Sigmoid colon (tissue), 6 donors: ENCODE measurements at regions not wholly inside any gene's neighbourhood (a gene's known extent, or its start where the extent isn't known, plus 50 kb on each side); places are given as distances from the start of the nearest gene placed in this dataset.

Experiments used
- DNase-seq: peaks from one replicate; pipeline ENCODE4 v3.0.0-alpha.2; 2019
- H3K27ac ChIP-seq, 4 donors: fragments of 200-600 bp; sonication (generic); one replicate each; pipeline ENCODE4 v1.5.1; 2016 to 2019; ENCODE audit warnings: mild to moderate bottlenecking in 1 of 4
- H3K27me3 ChIP-seq, 3 donors: fragments of 200-600 bp; sonication (generic); one replicate each; pipeline ENCODE4 v1.5.1; 2019; ENCODE audit warnings: mild to moderate bottlenecking in 1 of 3
- H3K36me3 ChIP-seq, 4 donors: fragments of 200-600 bp; sonication (generic); one replicate each; pipeline ENCODE4 v1.5.1; 2016 to 2019
- H3K4me1 ChIP-seq, 4 donors: fragments of 200-600 bp; sonication (generic); one replicate each; pipeline ENCODE4 v1.5.1; 2017 to 2019
- H3K4me3 ChIP-seq, 4 donors: fragments of 200-600 bp; sonication (generic); one replicate each; pipeline ENCODE4 v1.5.1; 2017 to 2019; ENCODE audit warnings: mild to moderate bottlenecking in 2 of 4, moderate library complexity in 1 of 4
- H3K9me3 ChIP-seq, 4 donors: fragments of 200-600 bp in 3 of 4; sonication (generic) in 3 of 4; one replicate each; pipeline versions ENCODE4 v1.5.1 to v1.6.1; 2013 to 2019
- CTCF ChIP-seq, 4 experiments: fragments of 450-650 bp in 3 of 4; fragments of 200-600 bp in 1 of 4; IDR thresholded peaks; one replicate each; pipeline ENCODE4 v1.5.1; 2016 to 2019; ENCODE audit warnings: antibody characterized with exemption in 4 of 4, mild to moderate bottlenecking in 3 of 4, moderate library complexity in 2 of 4
- EP300 ChIP-seq, 4 donors: sonication (generic); formaldehyde crosslinking; IDR thresholded peaks; one replicate each; pipeline ENCODE4 v1.6.1; 2017; ENCODE audit warnings: antibody characterized with exemption in 4 of 4
- POLR2A ChIP-seq, 2 donors: fragments of 450-650 bp; IDR thresholded peaks; one replicate each; pipeline ENCODE4 v1.6.1; 2016; ENCODE audit warnings: antibody characterized with exemption in 2 of 2, mild to moderate bottlenecking in 2 of 2, moderate library complexity in 2 of 2
- POLR2AphosphoS5 ChIP-seq, 4 donors: sonication (generic); formaldehyde crosslinking; IDR thresholded peaks; one replicate each; pipeline ENCODE4 v1.6.1; 2017; ENCODE audit warnings: antibody characterized with exemption in 4 of 4
- WGBS, 2 donors: extraction: QIAGEN DNeasy Blood & Tissue Kit; methylation state at CpG; one replicate each; pipeline ENCODE4 v1.1.7; 2013; 5-methylcytosine and 5-hydroxymethylcytosine counted together
- intact Hi-C: fragments of 100-400 bp; cut with DNase I; formaldehyde crosslinking; loops from one replicate; pipeline ENCODE4 v1.15.1; 2023
- donor health status: healthy with polysubstance abuse.
- donor health status: healthy.

GRCh38 chr4:169869490-169869889 is 111.7 kb upstream of the HPF1 start:
- DNase-seq, result no peak
- no peaks in the 10 kb centered on the region for H3K36me3 ChIP-seq
- TF ChIP-seq EP300 (IDR thresholded peaks at IDR 0.05), result no peak
- no peak for TF ChIP-seq POLR2A (IDR thresholded peaks at IDR 0.05)
- no peak for TF ChIP-seq POLR2AphosphoS5 (IDR thresholded peaks at IDR 0.05)
- TF ChIP-seq CTCF (IDR thresholded peaks at IDR 0.05), result no peak
- H3K4me1 ChIP-seq, result no peaks in the 10 kb centered on the region
- no peak overlapping the region for H3K27ac ChIP-seq
- WGBS, 2 donors, result 80 to 85% methylated on average over 5 of the region's 5 CpGs
- intact Hi-C loops, result no loop called here
- no peaks in the 10 kb centered on the region for H3K9me3 ChIP-seq
- H3K27me3 ChIP-seq, result no peaks in the 10 kb centered on the region
- H3K4me3 ChIP-seq, result no peak overlapping the region

GRCh38 chr4:169861593-169861992 is 103.8 kb upstream of the HPF1 start:
- Histone ChIP-seq H3K36me3 (no peaks in the 10 kb centered on the region), H3K27ac (no peak overlapping the region), H3K4me3 (no peak overlapping the region), H3K9me3 (no peaks in the 10 kb centered on the region), H3K27me3 (no peaks in the 10 kb centered on the region), H3K4me1 (no peaks in the 10 kb centered on the region)
- no peak for DNase-seq
- 5 to 54% methylated on average over 1 of the region's 1 CpG for WGBS, 2 donors
- TF ChIP-seq POLR2AphosphoS5 (IDR thresholded peaks at IDR 0.05), result no peak
- TF ChIP-seq CTCF (IDR thresholded peaks at IDR 0.05), result no peak
- TF ChIP-seq POLR2A (IDR thresholded peaks at IDR 0.05), result no peak
- no peak for TF ChIP-seq EP300 (IDR thresholded peaks at IDR 0.05)
- intact Hi-C loops, result no loop called here

- Histone ChIP-seq H3K36me3 (no peaks in the 10 kb centered on the region), H3K4me3 (no peak overlapping the region), H3K9me3 (no peaks in the 10 kb centered on the region), H3K27me3 (no peaks in the 10 kb centered on the region), H3K27ac (no peak overlapping the region), H3K4me1 (no peaks in the 10 kb centered on the region)
- intact Hi-C loops, result no loop called here
- 44 to 73% methylated on average over 14 of the region's 14 CpGs for WGBS, 2 donors
- TF ChIP-seq EP300 (IDR thresholded peaks at IDR 0.05) (no peak), POLR2AphosphoS5 (IDR thresholded peaks at IDR 0.05) (no peak), CTCF (IDR thresholded peaks at IDR 0.05) (no peak), POLR2A (IDR thresholded peaks at IDR 0.05) (no peak)
- no peak for DNase-seq
Measured at GRCh38 chr4:169859366-169860216, 101.8 kb upstream of the HPF1 start.

GRCh38 chr4:169854090-169854489 is 96.3 kb upstream of the HPF1 start:
- no peaks in the 10 kb centered on the region for H3K27me3 ChIP-seq
- intact Hi-C loops, result no loop called here
- no peaks in the 10 kb centered on the region for H3K36me3 ChIP-seq
- H3K4me1 ChIP-seq, result no peaks in the 10 kb centered on the region
- no peak for DNase-seq
- H3K27ac ChIP-seq, result no peak overlapping the region
- H3K9me3 ChIP-seq, result no peaks in the 10 kb centered on the region
- H3K4me3 ChIP-seq, result no peak overlapping the region
- TF ChIP-seq POLR2A (IDR thresholded peaks at IDR 0.05), result no peak
- no peak for TF ChIP-seq EP300 (IDR thresholded peaks at IDR 0.05)
- TF ChIP-seq CTCF (IDR thresholded peaks at IDR 0.05), result no peak
- no peak for TF ChIP-seq POLR2AphosphoS5 (IDR thresholded peaks at IDR 0.05)
- 52 to 58% methylated on average over 3 of the region's 3 CpGs for WGBS, 2 donors

- no peaks in the 10 kb centered on the region for H3K9me3 ChIP-seq
- no peaks in the 10 kb centered on the region for H3K36me3 ChIP-seq
- TF ChIP-seq POLR2A (IDR thresholded peaks at IDR 0.05), result no peak
- TF ChIP-seq EP300 (IDR thresholded peaks at IDR 0.05), result no peak
- TF ChIP-seq POLR2AphosphoS5 (IDR thresholded peaks at IDR 0.05), result no peak
- TF ChIP-seq CTCF (IDR thresholded peaks at IDR 0.05), result no peak
- H3K4me3 ChIP-seq, result no peak overlapping the region
- intact Hi-C loops, result no loop called here
- H3K27me3 ChIP-seq, result no peaks in the 10 kb centered on the region
- H3K4me1 ChIP-seq, result no peaks in the 10 kb centered on the region
- no peak for DNase-seq
- H3K27ac ChIP-seq, result no peak overlapping the region
Measured at GRCh38 chr4:169852481-169852880, 94.7 kb upstream of the HPF1 start.
